ENCODE measurements at regions not wholly inside any gene's neighbourhood (a gene's known extent, or its start where the extent isn't known, plus 50 kb on each side); places are given as distances from the start of the nearest gene placed in this dataset.

GRCh38 chr15:33256874-33257273 is 53.9 kb upstream of the RYR3 start:
- no peak for TF ChIP-seq CTCF (conservative IDR thresholded peaks at IDR 0.05; ENCODE audit: low read depth, low read length)
- DNase-seq (ENCODE audit: low read depth) = peak; percentile 16
- no peak overlapping the region for H3K4me3 ChIP-seq (ENCODE audit: low read depth, low read length)

- no peak overlapping the region for H3K4me3 ChIP-seq (ENCODE audit: low read depth, low read length)
- DNase-seq (ENCODE audit: low read depth) = no peak
- TF ChIP-seq CTCF (conservative IDR thresholded peaks at IDR 0.05; ENCODE audit: low read depth, low read length) = no peak
Observed at GRCh38 chr15:33244471-33244870, 50.0 kb upstream of the FMN1 start.
